ENCODE measurements at regions not wholly inside any gene's neighbourhood (a gene's known extent, or its start where the extent isn't known, plus 50 kb on each side); places are given as distances from the start of the nearest gene placed in this dataset.
"Not testable (repeated sequence)": the region's sequence is repeated elsewhere in the genome, so short reads cannot be mapped to it uniquely, and the experiment has no call there.

GRCh38 chr16:26447570-26447969, 619.2 kb upstream of the C16orf82 start:
- no peak overlapping the region for H3K4me3 ChIP-seq (replicated peaks; ENCODE audit: low read depth, low read length)
- no peak for DNase-seq (ENCODE audit: low read depth)
- TF ChIP-seq CTCF (IDR thresholded peaks at IDR 0.05; ENCODE audit: low read length, missing control alignments) = no peak

GRCh38 chr16:26453215-26453614, 613.5 kb upstream of the C16orf82 start:
- H3K4me3 ChIP-seq (replicated peaks; ENCODE audit: low read depth, low read length) = no peak overlapping the region
- no peak for DNase-seq (ENCODE audit: low read depth)
- no peak for TF ChIP-seq CTCF (IDR thresholded peaks at IDR 0.05; ENCODE audit: low read length, missing control alignments)

DNA sequence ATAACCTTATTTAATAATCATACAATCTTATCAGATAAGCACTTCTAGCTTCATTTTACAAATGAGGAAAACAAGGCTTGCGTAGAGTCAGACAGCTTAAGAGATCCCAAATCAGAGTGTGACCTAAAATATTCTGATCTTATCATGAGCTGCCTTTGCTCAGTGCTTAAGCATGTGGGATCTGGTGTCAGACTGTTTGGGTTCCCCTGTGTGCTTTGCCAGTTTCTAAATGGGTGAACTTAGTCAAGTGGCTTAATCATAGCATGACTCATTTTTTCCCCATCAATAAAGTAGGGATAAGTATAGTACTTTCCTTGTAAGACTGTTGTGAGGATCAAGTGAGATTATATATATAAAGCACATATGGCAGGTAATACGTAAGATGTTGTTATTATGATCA, 612.6 kb upstream of the C16orf82 start:
- H3K4me3 ChIP-seq (replicated peaks; ENCODE audit: low read depth, low read length) = no peak overlapping the region
- no peak for TF ChIP-seq CTCF (IDR thresholded peaks at IDR 0.05; ENCODE audit: low read length, missing control alignments)
- DNase-seq (ENCODE audit: low read depth) = no peak

DNA sequence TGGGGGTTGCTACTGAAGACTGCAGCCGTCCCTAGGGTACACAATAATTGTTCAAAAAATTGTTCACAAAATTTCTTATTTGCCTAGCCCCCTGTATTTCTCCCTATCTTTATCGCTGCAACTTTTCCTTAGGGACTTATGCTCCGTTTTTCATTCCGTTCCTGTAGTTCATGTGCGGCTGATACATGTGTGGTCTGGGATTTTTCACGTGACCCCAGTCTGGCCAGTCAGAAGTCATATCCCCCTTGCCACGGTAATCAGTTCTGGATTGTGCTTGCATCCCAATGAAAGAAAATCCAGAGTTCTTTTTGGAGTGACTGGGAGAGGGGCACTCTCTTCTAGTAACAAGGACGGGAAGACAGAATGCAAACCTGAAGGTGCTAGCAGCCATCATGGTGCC, 610.7 kb upstream of the C16orf82 start:
- TF ChIP-seq CTCF (IDR thresholded peaks at IDR 0.05; ENCODE audit: low read length, missing control alignments) = no peak
- no peak for DNase-seq (ENCODE audit: low read depth)
- no peak overlapping the region for H3K4me3 ChIP-seq (replicated peaks; ENCODE audit: low read depth, low read length)

GRCh38 chr16:26457095-26457494, 609.6 kb upstream of the C16orf82 start:
- DNase-seq (ENCODE audit: low read depth) = no peak
- no peak for TF ChIP-seq CTCF (IDR thresholded peaks at IDR 0.05; ENCODE audit: low read length, missing control alignments)
- H3K4me3 ChIP-seq (replicated peaks; ENCODE audit: low read depth, low read length) = no peak overlapping the region

GRCh38 chr16:26457882-26458281, 608.8 kb upstream of the C16orf82 start:
- no peak for DNase-seq (ENCODE audit: low read depth)
- H3K4me3 ChIP-seq (replicated peaks; ENCODE audit: low read depth, low read length) = no peak overlapping the region
- no peak for TF ChIP-seq CTCF (IDR thresholded peaks at IDR 0.05; ENCODE audit: low read length, missing control alignments)

DNA sequence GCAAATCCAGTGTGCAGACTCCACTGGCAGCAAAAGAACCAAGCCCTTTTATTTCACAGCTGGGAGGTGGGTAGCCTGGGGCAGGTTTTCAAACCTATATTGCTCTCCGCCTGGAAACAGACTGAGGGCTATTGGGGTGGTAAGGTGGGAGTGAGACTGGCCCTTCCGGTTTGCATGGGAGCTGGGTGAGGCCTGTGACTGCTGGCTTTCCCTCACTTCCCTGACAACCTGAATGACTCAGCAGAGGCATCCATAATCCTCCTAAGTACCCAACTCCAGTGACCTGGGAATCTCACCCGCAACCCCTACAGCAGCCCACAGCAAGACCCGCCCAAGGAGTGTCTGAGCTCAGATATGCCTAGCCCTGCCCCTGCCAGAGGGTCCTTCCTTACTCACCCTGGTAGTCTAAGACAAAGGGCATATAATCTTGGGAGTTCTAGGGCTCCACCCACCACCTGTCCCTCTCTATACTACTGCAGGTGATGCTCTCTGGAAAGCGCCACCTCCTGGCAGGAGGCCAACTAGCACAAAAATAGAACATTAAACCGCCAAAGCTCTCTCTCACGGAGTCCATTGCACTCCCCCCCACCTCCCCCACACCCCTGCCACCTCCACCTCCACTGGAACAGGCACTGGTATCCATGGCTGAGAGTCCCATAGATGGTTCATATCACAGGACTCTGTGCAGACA, 602.0 kb upstream of the C16orf82 start:
- DNase-seq (ENCODE audit: low read depth) = no peak
- no peak overlapping the region for H3K4me3 ChIP-seq (replicated peaks; ENCODE audit: low read depth, low read length)
- no peak for TF ChIP-seq CTCF (IDR thresholded peaks at IDR 0.05; ENCODE audit: low read length, missing control alignments)

DNA sequence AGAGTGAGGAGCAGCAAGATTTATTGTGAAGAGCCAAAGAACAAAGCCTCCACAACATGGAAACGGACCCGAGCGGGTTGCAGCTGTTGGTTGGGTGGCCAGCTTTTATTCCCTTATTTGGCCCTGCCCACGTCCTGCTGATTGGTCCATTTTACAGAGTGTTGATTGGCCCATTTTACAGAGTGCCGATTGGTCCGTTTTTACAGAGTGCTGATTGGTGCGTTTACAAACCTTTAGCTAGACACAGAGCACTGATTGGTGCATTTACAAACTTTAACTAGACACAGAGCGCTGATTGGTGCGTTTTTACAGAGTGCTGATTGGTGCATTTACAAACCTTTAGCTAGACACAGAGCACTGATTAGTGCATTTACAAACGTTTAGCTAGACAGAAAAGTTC, 592.3 kb upstream of the C16orf82 start:
- H3K4me3 ChIP-seq (replicated peaks; ENCODE audit: low read depth, low read length); DNase-seq (ENCODE audit: low read depth): not testable (repeated sequence)
